Brain pericyte (primary cell): ENCODE measurements at regions not wholly inside any gene's neighbourhood (a gene's known extent, or its start where the extent isn't known, plus 50 kb on each side); places are given as distances from the start of the nearest gene placed in this dataset.

Experiments used
- DNase-seq: peaks from one replicate; pipeline ENCODE4 v3.0.0-alpha.2; 2012; ENCODE audit warnings: low read depth, low spot score

DNA sequence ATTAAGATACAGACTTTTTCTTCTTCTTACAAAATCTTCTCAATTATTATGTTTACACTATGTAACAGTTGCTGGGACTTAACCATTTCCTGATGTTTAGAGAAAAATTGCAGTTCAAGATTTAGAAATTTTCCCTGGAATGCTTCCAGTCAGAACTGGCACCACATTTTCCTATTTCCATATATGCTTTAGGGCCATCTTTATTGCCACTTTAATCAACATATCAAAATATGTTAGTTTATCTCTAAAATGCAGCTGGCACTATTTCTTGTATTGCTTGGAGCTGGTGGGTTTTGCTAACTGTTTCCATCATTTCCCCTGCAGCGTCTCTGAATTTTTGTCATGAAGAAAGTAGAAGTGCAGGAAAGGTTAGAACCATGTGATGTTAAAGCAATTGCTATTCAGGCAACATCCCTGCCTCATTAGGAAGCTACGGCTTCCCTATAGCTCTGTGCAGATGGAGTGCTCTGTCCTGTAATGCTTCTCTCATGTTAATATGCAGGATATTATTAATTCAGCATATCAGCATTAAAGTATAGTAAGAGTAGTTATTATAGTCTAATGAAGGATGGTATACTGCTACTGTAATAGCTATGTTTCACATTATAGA lies 269.1 kb downstream of the MTRR start:
- no peak for DNase-seq

DNA sequence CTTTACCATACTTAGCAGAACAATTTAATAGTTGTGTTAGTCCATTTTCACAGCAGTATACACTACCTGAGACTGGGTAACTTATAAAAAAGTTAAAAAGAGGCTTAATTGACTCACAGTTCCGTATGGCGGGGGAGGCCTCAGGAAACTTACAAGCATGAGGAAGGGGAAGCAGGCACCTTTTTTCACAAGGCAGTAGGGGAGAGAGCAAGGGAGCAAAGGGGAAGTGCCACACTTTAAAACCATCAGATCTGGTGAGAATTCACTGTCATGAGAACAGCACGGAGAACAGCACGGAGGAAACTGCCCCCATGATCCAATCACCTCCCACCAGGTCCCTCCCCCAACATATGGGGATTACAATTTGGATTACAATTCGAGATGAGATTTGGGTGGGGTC lies 269.9 kb downstream of the MTRR start:
- DNase-seq = no peak

GRCh38 chr5:8150791-8151190 lies 281.8 kb downstream of the MTRR start:
- no peak for DNase-seq

- no peak for DNase-seq
Measured at GRCh38 chr5:8156706-8157105, 287.8 kb downstream of the MTRR start.

DNA sequence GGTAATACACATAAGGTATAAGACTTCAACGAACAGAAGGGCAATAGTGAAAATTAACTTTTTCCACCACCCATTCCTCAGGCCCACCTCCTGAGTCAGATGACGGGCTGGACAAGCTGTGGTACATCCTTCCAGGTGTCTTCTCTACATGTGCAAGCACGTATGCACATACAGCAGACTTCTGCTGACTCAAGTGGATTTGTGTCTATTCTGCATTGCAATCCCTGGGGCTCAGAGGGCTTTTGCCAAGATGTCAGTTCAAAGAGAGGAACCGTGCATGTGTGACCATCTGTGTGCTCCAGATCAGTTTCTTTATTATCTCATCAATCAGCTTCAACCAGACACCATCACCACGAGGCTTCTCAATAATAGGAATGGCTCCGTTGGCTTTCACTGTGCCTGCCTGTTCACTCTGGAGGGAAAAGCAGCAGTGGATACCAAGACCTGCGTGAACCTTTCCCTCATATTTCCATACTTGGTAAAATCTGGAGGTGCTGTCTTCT lies 288.4 kb downstream of the MTRR start:
- no peak for DNase-seq

DNA sequence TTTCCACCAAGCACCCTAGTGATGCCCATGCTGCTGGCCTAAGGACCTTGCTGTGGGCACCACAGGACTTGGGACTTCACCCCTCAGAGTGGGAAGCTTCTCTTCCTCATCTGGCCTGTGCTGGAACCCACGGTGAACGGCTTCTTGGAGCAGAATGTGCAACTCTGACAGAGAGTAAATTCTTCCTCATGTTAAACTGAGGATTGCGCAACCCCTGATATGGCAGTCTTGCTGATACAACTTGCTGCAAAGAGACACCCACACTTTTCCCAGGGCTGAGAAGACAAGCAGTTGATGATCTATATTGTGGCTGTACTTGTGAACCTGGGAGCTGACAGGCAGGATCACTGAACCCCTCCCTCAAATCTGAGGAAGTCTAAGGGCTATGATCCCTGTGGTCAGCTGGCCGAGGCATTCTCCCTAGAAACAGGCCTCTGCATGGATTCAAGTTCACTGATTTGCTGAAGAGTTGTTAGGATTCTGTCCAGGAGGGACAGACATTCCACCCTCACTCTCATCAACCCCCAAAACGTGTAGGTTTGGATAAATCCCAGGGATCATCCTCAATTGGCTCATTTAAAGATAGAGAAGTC lies 307.2 kb downstream of the MTRR start:
- no peak for DNase-seq

- DNase-seq = no peak
Measured at GRCh38 chr5:8184455-8185063, 315.6 kb downstream of the MTRR start.

GRCh38 chr5:8185852-8186251 lies 316.9 kb downstream of the MTRR start:
- DNase-seq = no peak

DNA sequence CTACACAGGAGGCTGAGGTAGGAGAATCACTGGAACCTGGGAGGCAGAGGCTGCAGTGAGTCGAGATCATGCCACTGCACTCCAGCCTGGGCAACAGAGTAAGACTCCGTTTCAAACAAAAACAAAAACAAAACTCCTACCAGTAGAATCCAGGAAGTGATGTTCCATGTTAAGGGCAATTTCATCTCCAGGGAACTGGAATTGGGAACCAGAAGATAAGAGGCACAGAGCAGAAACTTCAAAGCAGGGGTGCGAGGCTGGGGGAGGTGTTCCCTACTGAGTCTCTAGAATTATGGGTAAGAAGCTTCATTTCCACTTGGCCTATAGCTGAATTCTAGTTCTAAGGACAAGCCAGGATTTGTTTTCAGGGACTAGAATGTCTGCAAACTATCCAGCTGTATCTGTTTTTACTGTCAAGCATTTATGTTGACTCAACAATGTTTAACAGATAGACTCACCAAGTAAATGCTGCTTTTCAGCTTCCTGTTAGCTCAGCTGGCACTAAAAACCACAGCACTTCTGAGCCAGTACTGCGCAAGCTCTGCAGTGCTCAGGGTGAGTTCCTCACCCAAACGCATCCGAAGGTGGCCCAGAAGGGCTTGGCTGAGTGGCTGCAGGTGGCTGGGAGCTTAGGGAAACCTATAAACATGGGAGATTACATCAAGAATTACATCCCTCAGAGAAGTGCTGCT lies 320.1 kb downstream of the MTRR start:
- no peak for DNase-seq

GRCh38 chr5:8192840-8193239 lies 323.9 kb downstream of the MTRR start:
- DNase-seq = no peak

GRCh38 chr5:8196061-8196460 lies 327.1 kb downstream of the MTRR start:
- DNase-seq = no peak

- no peak for DNase-seq
Measured at GRCh38 chr5:8208307-8208706, 339.4 kb downstream of the MTRR start.

GRCh38 chr5:8209500-8209899 lies 340.6 kb downstream of the MTRR start:
- no peak for DNase-seq

- no peak for DNase-seq
Measured at GRCh38 chr5:8213701-8214240, 344.8 kb downstream of the MTRR start.

GRCh38 chr5:8216921-8217320 lies 348.0 kb downstream of the MTRR start:
- no peak for DNase-seq

- no peak for DNase-seq
Measured at GRCh38 chr5:8226148-8226547, 357.2 kb downstream of the MTRR start.

DNA sequence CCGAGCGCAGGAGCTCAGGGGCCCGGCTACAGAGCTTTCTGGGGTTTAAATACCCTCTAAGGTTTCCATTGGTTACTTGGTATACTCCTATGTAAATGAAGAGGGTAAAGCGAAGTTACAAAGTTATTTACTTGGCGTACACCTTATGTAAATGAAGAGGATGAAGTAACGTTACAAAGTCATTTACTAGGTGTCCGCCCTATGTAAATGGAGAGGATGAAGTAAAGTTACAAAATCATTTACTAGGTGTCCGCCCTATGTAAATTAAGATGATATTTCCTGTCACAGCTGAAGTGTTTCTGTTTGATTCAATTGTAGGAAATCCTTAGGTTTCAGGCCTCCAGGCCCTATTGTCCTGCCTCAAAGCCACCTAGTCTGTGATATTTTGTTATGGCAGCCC lies 358.2 kb downstream of the MTRR start:
- no peak for DNase-seq

DNA sequence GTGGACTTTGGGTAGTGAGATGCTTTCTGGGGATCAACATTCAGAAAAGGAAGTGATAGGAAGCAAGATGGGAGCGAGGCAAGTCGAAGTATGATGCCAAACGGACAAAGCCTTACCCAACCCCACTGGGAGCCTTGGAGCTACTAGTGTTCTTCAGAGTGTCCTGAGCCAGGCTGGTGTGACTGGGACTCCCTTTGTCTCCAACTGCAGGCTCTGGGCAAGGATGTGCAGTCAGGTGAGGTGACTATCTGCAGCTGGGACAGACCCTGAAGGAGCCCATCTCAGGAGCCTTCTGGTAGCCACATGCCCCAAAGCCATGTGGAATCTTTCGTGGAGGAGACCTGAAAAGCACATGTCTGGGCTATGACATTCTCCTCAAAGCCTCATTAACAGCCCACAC lies 360.6 kb downstream of the MTRR start:
- no peak for DNase-seq

DNA sequence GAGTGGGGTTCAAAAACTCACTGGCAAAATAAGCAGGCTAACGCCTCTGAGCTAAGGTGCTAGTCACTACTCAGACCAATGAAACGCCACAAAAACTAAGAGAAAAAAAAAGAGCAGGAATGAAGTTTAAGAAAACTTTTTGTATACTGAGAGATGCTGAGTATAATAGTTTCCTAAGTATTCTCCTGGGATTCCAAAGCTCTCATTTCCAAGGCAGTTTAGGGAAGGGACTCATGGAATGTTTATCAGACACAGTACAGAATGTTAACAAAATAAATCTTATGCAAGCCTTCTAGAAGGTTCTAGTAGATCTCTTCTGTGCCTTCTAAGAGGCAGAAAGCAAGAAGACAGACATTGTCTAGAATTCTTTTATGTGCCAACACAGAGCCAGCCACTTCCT lies 361.9 kb downstream of the MTRR start:
- DNase-seq = no peak

DNA sequence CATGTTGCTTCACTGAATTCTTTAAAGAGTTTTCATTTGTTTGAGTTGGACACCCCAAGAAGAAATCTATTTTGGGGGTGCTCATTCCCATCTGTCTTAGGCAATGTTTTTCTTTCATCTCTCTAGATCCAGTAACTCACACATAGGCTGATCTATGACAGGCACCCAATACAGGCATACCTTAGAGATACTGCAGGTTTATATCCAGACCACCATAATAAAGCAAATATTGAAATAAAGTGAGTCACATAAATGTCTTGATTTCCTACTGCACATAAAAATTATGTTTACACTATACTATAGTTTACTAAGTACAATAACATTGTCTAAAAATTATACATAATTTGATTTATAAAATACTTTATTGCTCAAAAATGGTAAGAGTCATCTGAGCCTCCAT lies 364.5 kb downstream of the MTRR start:
- DNase-seq = no peak

GRCh38 chr5:8234179-8234770 lies 365.3 kb downstream of the MTRR start:
- DNase-seq = no peak

DNA sequence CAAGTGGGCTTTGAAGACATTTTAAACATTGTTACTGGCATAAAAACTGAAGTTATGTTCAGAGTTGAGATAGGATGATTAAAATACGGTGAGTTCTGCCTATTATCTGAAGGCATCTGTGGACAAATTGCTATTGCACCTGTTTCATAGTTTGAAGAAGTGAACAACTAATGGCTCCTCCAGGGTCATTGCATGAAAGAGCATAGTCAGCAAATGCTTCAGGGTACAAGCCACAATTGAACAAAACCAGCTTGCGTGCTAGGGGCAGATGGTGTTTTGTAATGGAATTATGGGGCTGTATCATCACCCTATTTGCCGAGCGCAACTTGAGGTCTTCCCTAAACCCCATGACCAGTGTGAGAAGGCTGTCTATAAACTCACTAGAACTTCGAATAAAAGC lies 369.1 kb downstream of the MTRR start:
- DNase-seq = no peak
